Kidney (tissue), 13 donors: ENCODE measurements at regions not wholly inside any gene's neighbourhood (a gene's known extent, or its start where the extent isn't known, plus 50 kb on each side); places are given as distances from the start of the nearest gene placed in this dataset.
A peak's percentile ranks its signal among the peaks of the same experiment; 100 is the strongest.
"Not testable (repeated sequence)": the region's sequence is repeated elsewhere in the genome, so short reads cannot be mapped to it uniquely, and the experiment has no call there.

ENCODE experiments used
- DNase-seq, 5 donors: peaks; one replicate each; pipeline ENCODE4 v3.0.0-alpha.2; 2013 to 2020
- FAIRE-seq: peaks from 2 replicates; lab custom pipeline; 2012; peaks lifted over from hg19 to GRCh38; lab: Jason Lieb, UNC
- H3K27ac ChIP-seq, 2 donors: one replicate each; pipeline ENCODE4 v1.7.0; 2013; ENCODE audit warnings: low read depth in 2 of 2, low read length in 2 of 2, inconsistent platforms in 1 of 2
- H3K27me3 ChIP-seq: one replicate; pipeline ENCODE4 v1.7.1; 2013; ENCODE audit warnings: low read length, inconsistent platforms; ENCODE audit not compliant: control insufficient read depth, insufficient read depth
- H3K36me3 ChIP-seq, 3 donors: one replicate each; pipeline versions ENCODE4 v1.7.0 to v1.7.1; 2013; ENCODE audit warnings: low read length in 3 of 3, control low read depth in 1 of 3, inconsistent platforms in 1 of 3; ENCODE audit not compliant: insufficient read depth in 3 of 3, control insufficient read depth in 2 of 3
- H3K4me1 ChIP-seq, 3 donors: one replicate each; pipeline versions ENCODE4 v1.7.0 to v1.7.1; 2013; ENCODE audit warnings: low read length in 3 of 3, inconsistent platforms in 1 of 3, low read depth in 1 of 3; ENCODE audit not compliant: control insufficient read depth in 2 of 3, insufficient read depth in 2 of 3
- H3K4me3 ChIP-seq, 3 donors: one replicate each; pipeline versions ENCODE4 v1.7.0 to v1.8.1; 2013; ENCODE audit warnings: low read length in 3 of 3, control low read depth in 1 of 3, inconsistent platforms in 1 of 3
- H3K9ac ChIP-seq, 3 donors: one replicate each; pipeline versions ENCODE4 v1.7.0 to v1.7.1; 2013; ENCODE audit warnings: low read length in 3 of 3, control low read depth in 1 of 3, inconsistent platforms in 1 of 3
- H3K9me3 ChIP-seq, 3 donors: one replicate each; pipeline versions ENCODE4 v1.7.0 to v1.7.1; 2013; ENCODE audit warnings: low read length in 3 of 3, control low read depth in 1 of 3, inconsistent platforms in 1 of 3; ENCODE audit not compliant: control insufficient read depth in 2 of 3, insufficient read depth in 1 of 3
- intact Hi-C: fragments of 100-400 bp; cut with DNase I; formaldehyde crosslinking; loops from one replicate; pipeline ENCODE4 v1.11.1; 2022
- TF ChIP-seq, protein P1 (sequence below): IDR thresholded peaks from 3 replicates; pipeline ENCODE4 v1.5.1; 2012; ENCODE audit warnings: mild to moderate bottlenecking, moderate library complexity, borderline replicate concordance; ENCODE audit not compliant: insufficient read depth; ENCODE audit errors: extremely low read depth
- donor health status: control.
- donor health status: control.
- donor health status: control.
- donor health status: control.
- donor health status: control.
- donor health status: DM: yes; HTN: yes; CAD: no.
- donor health status: Normal renal cell carcinoma (clear cell type).

DNA sequence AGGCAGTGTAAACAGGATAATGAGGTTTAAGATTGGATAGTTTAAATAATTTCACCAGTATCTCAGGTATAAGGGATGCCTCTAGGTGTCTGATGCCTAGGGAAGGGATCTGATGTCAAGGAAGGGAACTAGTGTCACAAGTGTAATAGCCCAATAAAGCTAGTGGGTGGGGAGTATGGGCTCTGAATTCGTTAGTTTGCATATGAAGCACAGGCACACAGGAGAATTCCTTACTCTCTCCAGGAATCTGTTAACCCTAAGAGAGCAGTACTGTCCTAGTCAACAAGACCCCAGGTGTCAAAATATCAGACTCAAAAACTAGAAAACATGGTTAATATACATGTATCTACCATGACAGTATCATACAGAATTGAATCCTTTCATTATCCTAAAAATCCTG lies 352.5 kb upstream of the CYLC2 start:
- no peak for FAIRE-seq
- TF ChIP-seq, protein P1, sequence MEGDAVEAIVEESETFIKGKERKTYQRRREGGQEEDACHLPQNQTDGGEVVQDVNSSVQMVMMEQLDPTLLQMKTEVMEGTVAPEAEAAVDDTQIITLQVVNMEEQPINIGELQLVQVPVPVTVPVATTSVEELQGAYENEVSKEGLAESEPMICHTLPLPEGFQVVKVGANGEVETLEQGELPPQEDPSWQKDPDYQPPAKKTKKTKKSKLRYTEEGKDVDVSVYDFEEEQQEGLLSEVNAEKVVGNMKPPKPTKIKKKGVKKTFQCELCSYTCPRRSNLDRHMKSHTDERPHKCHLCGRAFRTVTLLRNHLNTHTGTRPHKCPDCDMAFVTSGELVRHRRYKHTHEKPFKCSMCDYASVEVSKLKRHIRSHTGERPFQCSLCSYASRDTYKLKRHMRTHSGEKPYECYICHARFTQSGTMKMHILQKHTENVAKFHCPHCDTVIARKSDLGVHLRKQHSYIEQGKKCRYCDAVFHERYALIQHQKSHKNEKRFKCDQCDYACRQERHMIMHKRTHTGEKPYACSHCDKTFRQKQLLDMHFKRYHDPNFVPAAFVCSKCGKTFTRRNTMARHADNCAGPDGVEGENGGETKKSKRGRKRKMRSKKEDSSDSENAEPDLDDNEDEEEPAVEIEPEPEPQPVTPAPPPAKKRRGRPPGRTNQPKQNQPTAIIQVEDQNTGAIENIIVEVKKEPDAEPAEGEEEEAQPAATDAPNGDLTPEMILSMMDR: no peak
- no peaks in the 10 kb centered on the region for H3K27me3 ChIP-seq
- no peak overlapping the region for H3K4me3 ChIP-seq
- H3K9me3 ChIP-seq: no peaks in the 10 kb centered on the region
- intact Hi-C loops: no loop called here
- no peaks in the 10 kb centered on the region for H3K4me1 ChIP-seq
- no peak overlapping the region for H3K27ac ChIP-seq
- no peak overlapping the region for H3K9ac ChIP-seq
- H3K36me3 ChIP-seq: no peaks in the 10 kb centered on the region
- DNase-seq: no peak

DNA sequence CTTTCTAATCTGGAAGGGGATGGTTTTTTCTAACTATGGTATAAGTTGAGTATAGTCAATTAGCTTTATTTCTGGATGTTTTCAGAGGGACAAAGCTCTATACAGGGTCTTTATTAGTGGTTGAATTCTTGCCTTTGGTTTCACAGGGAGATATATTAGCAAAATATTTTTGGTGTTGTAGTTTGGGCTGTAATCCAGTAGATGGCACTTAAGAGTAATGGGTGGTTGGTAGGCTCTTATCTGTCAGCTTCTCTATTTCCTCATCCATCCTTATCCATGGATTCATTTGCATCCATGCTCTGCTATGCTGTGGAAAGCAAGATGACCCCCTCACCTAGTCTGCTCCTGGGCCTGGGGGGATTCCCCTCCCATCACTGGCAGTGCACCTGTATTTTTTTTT lies 363.6 kb upstream of the CYLC2 start:
- Histone ChIP-seq H3K36me3 (no peaks in the 10 kb centered on the region), H3K4me1 (no peaks in the 10 kb centered on the region), H3K27me3 (no peaks in the 10 kb centered on the region), H3K9me3 (peaks cover 0 to 5% (median 2%) of the 10 kb centered on the region in 3 donors), H3K27ac (no peak overlapping the region), H3K4me3 (no peak overlapping the region), H3K9ac (no peak overlapping the region)
- intact Hi-C loops: no loop called here
- FAIRE-seq: no peak
- TF ChIP-seq, protein P1: no peak
- no peak for DNase-seq

GRCh38 chr9:102609461-102609860 lies 385.7 kb upstream of the CYLC2 start:
- FAIRE-seq: no peak
- Histone ChIP-seq H3K27me3 (no peaks in the 10 kb centered on the region), H3K4me3 (no peak overlapping the region), H3K27ac (no peak overlapping the region), H3K4me1 (no peaks in the 10 kb centered on the region), H3K9me3 (peaks cover 0 to 4% (median 0%) of the 10 kb centered on the region in 3 donors), H3K9ac (no peak overlapping the region), H3K36me3 (no peaks in the 10 kb centered on the region)
- intact Hi-C loops: no loop called here
- TF ChIP-seq, protein P1: no peak
- peak in 2 of 5 donors; percentile 1 to 3 for DNase-seq

DNA sequence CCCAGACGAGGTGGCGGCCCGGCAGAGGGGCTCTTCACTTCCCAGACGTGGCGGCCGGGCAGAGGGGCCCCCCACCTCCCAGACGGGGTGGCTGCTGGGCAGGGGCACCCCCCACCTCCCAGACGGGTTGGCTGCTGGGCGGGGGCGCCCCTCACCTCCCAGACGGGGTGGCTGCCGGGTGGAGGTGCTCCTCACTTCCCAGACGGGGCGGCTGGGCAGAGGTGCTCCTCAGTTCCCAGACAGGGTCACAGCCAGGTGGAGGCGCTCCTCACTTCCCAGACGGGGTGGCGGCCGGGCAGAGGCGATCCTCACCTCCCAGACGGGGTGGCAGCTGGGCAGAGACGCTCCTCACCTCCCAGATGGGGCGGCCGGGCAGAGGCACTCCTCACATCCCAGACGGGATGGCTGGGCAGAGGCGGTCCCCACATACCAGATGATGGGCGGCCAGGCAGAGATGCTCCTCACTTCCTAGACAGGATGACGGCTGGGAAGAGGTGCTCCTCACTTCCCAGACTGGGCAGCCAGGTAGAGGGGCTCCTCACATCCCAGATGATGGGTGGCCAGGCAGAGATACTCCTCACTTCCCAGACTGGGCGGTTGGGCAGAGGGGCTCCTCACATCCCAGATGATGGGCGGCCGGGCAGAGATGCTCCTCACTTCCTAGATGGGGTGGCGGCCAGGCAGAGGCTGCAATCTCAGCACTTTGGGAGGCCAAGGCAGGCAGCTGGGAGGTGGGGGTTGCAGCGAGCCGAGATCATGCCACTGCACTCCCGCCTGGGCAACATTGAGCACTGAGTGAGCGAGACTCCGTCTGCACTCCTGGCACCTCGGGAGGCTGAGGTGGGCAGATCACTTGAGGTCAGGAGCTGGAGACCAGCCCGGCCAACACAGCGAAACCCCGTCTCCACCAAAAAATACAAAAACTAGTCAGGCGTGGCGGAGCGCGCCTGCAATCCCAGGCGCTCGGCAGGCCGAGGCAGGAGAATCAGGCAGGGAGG lies 391.6 kb upstream of the CYLC2 start:
- H3K27me3 ChIP-seq, H3K36me3 ChIP-seq, H3K4me3 ChIP-seq, H3K4me1 ChIP-seq, H3K9ac ChIP-seq, intact Hi-C loops, FAIRE-seq, H3K9me3 ChIP-seq, H3K27ac ChIP-seq: not testable (repeated sequence)
- DNase-seq: peak in 1 of 5 donors; percentile 69
